Chondrocyte (in vitro differentiated cells): ENCODE measurements at regions not wholly inside any gene's neighbourhood (a gene's known extent, or its start where the extent isn't known, plus 50 kb on each side); places are given as distances from the start of the nearest gene placed in this dataset.

Experiments used
- DNase-seq: peaks from one replicate; pipeline ENCODE4 v3.0.0; 2021; ENCODE audit warnings: mixed read lengths, low spot score
- H3K27ac Mint-ChIP-seq: one replicate; pipeline ENCODE4 v1.8.0; 2021; ENCODE audit warnings: mild to moderate bottlenecking, moderate library complexity, mixed read lengths; ENCODE audit not compliant: unreplicated experiment
- H3K27me3 Mint-ChIP-seq: 2 replicates; pipeline ENCODE4 v1.8.0; 2021; ENCODE audit warnings: low read depth, mixed read lengths
- H3K36me3 Mint-ChIP-seq: 2 replicates; pipeline ENCODE4 v1.8.0; 2021; ENCODE audit warnings: low read depth, mixed read lengths
- H3K4me1 Mint-ChIP-seq: 2 replicates; pipeline ENCODE4 v1.8.0; 2021; ENCODE audit warnings: low read depth, mild to moderate bottlenecking, mixed read lengths
- H3K4me3 Mint-ChIP-seq: one replicate; pipeline ENCODE4 v1.8.0; 2021; ENCODE audit warnings: mild to moderate bottlenecking, moderate library complexity, mixed read lengths; ENCODE audit not compliant: unreplicated experiment
- H3K9me3 Mint-ChIP-seq: 2 replicates; pipeline ENCODE4 v1.8.0; 2021; ENCODE audit warnings: low read depth, mixed read lengths
- CTCF ChIP-seq: fragments of 200-600 bp; sonication (generic); IDR thresholded peaks from 2 replicates; pipeline ENCODE4 v1.5.0; 2021; ENCODE audit warnings: antibody characterized with exemption, mild to moderate bottlenecking, moderate library complexity

- H3K27ac Mint-ChIP-seq: no peak overlapping the region
- H3K4me1 Mint-ChIP-seq: peaks cover 3% of the 10 kb centered on the region
- no peak for DNase-seq
- H3K9me3 Mint-ChIP-seq: no peaks in the 10 kb centered on the region
- peaks cover 24% of the 10 kb centered on the region for H3K27me3 Mint-ChIP-seq
- no peaks in the 10 kb centered on the region for H3K36me3 Mint-ChIP-seq
- H3K4me3 Mint-ChIP-seq: no peak overlapping the region
- TF ChIP-seq CTCF: no peak
These were observed 93.2 kb downstream of the UNCX start for GRCh38 chr7:1325646-1326510.

- no peak for DNase-seq
- Mint-ChIP-seq H3K4me3 (no peak overlapping the region), H3K36me3 (no peaks in the 10 kb centered on the region), H3K4me1 (peaks cover 3% of the 10 kb centered on the region), H3K27me3 (peaks cover 26% of the 10 kb centered on the region), H3K27ac (no peak overlapping the region), H3K9me3 (no peaks in the 10 kb centered on the region)
- TF ChIP-seq CTCF: no peak
These were observed 93.8 kb downstream of the UNCX start for GRCh38 chr7:1326511-1326785.

DNA sequence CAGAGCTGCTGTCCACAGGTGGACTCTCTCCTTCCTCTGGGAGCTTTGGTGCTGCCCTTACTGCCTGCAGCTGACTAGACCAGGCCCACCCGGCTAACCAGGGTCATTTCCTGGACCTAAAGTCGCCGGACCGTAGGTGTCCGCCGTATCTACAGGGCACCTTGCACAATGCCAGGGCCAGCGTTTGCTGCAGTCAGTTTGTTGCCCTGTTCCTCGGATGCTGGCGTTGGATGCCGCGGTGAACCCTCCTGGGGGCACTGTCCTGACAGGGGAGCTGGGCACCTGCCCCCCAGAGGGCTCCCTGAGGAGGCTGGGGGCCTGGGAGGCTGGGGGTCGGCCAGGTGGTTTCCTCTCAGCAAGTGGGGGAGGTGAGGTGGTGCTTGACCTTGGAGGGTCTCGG, 96.6 kb downstream of the UNCX start:
- H3K27ac Mint-ChIP-seq: no peak overlapping the region
- H3K9me3 Mint-ChIP-seq: no peaks in the 10 kb centered on the region
- H3K4me1 Mint-ChIP-seq: no peaks in the 10 kb centered on the region
- no peaks in the 10 kb centered on the region for H3K36me3 Mint-ChIP-seq
- DNase-seq: peak; percentile 42
- peaks cover 28% of the 10 kb centered on the region for H3K27me3 Mint-ChIP-seq
- no peak overlapping the region for H3K4me3 Mint-ChIP-seq
- no peak for TF ChIP-seq CTCF

DNA sequence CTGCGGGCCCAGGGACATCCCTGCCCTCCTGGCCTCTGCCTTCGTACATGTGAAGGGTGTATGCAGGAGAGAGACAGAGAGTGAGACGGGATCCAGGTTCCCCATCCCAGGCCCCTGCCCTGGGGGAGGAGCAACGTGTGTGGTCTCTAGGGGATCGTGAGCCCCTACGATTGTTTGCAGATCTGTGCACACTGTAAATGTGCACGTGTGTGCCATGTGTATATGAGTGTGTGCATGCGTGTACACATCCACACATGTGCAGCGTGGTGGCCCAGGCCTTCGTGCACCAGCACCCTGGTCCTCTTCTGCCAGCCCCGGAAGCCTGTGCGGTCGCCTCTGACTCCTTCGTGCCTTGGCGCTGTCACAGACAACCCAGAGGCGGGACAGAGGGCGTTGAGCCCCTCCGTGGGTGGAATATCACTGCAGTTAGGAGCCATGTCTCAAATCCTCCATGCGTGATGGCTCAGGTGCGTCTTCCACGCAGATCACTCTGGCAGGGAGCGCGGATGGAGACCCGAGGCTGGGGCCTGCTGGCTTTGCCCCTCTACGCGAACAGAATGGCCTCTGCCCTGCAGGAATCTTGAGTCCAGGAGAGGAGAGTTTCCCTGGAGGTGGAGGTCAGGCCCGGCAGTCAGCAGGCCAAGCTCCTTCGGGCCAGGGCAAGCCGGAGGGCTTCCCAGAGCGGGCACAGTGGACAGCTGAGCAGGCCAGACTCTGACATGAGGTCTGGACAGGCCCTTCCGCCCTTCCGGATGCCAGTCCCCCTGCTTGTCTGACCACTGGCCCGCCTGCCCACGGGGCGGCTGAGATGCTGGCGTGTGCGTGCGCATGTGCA, 97.5 kb downstream of the UNCX start:
- no peak for TF ChIP-seq CTCF
- H3K9me3 Mint-ChIP-seq: no peaks in the 10 kb centered on the region
- no peaks in the 10 kb centered on the region for H3K36me3 Mint-ChIP-seq
- H3K4me3 Mint-ChIP-seq: no peak overlapping the region
- peak; percentile 91 for DNase-seq
- no peaks in the 10 kb centered on the region for H3K4me1 Mint-ChIP-seq
- peaks cover 33% of the 10 kb centered on the region for H3K27me3 Mint-ChIP-seq
- H3K27ac Mint-ChIP-seq: no peak overlapping the region

DNA sequence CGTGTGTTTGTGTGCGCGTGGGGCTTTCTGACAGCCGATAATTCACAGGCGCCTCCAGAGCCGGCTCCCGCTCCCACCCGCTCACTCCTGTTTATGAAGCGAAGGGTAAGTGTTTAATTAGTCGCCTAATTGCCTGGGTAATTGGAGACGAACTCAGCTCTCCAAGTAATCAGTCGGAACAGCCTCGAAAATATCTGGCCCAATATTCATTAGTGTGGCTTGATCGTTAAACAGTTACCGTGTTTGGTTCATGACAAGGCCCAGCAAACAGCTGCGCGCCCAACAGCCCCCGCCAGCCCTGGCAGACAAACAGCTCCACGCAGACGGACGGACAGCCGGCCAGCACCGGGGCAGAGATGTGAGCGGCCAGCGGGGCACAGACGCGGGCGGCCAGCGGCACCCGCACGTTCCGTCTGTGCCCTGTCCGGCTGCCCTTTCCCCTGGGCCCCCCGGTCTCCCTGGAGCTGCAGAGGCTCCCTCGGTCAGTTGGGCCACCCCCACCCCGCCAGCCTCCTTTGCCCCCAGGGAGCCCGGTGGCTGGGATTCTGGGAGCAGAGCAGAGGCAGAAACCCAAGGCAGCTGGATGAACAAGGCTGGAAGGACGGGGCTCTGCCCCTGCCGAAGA, 98.2 kb downstream of the UNCX start:
- Mint-ChIP-seq H3K36me3 (no peaks in the 10 kb centered on the region), H3K4me1 (no peaks in the 10 kb centered on the region), H3K4me3 (no peak overlapping the region), H3K27me3 (peaks cover 33% of the 10 kb centered on the region), H3K9me3 (peaks cover 3% of the 10 kb centered on the region), H3K27ac (no peak overlapping the region)
- no peak for TF ChIP-seq CTCF
- no peak for DNase-seq
